Ectodermal cell (in vitro differentiated cells): ENCODE measurements at regions not wholly inside any gene's neighbourhood (a gene's known extent, or its start where the extent isn't known, plus 50 kb on each side); places are given as distances from the start of the nearest gene placed in this dataset.
"Not testable (repeated sequence)": the region's sequence is repeated elsewhere in the genome, so short reads cannot be mapped to it uniquely, and the experiment has no call there.

ENCODE experiments used
- H3K27ac ChIP-seq: 2 replicates; pipeline ENCODE4 v1.7.0; 2013; ENCODE audit warnings: mild to moderate bottlenecking, low read depth, low read length; ENCODE audit not compliant: insufficient read depth, poor library complexity, severe bottlenecking
- H3K27me3 ChIP-seq: 2 replicates; pipeline ENCODE4 v1.7.0; 2013; ENCODE audit warnings: mild to moderate bottlenecking, low read length; ENCODE audit not compliant: insufficient read depth, control insufficient read depth, poor library complexity, severe bottlenecking
- H3K36me3 ChIP-seq: one replicate; pipeline ENCODE4 v1.7.0; 2013; ENCODE audit warnings: low read length; ENCODE audit not compliant: control insufficient read depth, insufficient read depth
- H3K4me1 ChIP-seq: one replicate; pipeline ENCODE4 v1.7.0; 2013; ENCODE audit warnings: low read length; ENCODE audit not compliant: control insufficient read depth, insufficient read depth
- H3K4me3 ChIP-seq: 2 replicates; pipeline ENCODE4 v1.7.0; 2013; ENCODE audit warnings: low read depth, low read length, control low read depth; ENCODE audit not compliant: insufficient read depth
- H3K9me3 ChIP-seq: 2 replicates; pipeline ENCODE4 v1.7.0; 2013; ENCODE audit warnings: mild to moderate bottlenecking, low read length, moderate library complexity; ENCODE audit not compliant: control insufficient read depth
- WGBS, 2 experiments: methylation state at CpG; one replicate each; pipeline ENCODE4 v1.1.7; 2013; ENCODE audit warnings: missing lambda C conversion rate in 2 of 2; 5-methylcytosine and 5-hydroxymethylcytosine counted together

GRCh38 chr14:86750488-86750887 lies 1220.5 kb downstream of the FLRT2 start:
- not testable (repeated sequence) for H3K36me3 ChIP-seq, H3K27ac ChIP-seq, H3K27me3 ChIP-seq, H3K4me1 ChIP-seq, H3K4me3 ChIP-seq, H3K9me3 ChIP-seq
- 89 to 92% methylated on average over 4 of the region's 4 CpGs for WGBS, 2 experiments

- Histone ChIP-seq H3K36me3 (no peaks in the 10 kb centered on the region), H3K4me1 (no peaks in the 10 kb centered on the region), H3K27ac (no peak overlapping the region), H3K9me3 (no peaks in the 10 kb centered on the region), H3K4me3 (no peak overlapping the region), H3K27me3 (no peaks in the 10 kb centered on the region)
These were observed 1209.8 kb downstream of the FLRT2 start for GRCh38 chr14:86739761-86740160.

GRCh38 chr14:86731427-86731826 lies 1201.5 kb downstream of the FLRT2 start:
- H3K27me3 ChIP-seq, H3K9me3 ChIP-seq, H3K36me3 ChIP-seq, H3K4me1 ChIP-seq, H3K27ac ChIP-seq, H3K4me3 ChIP-seq: not testable (repeated sequence)
- WGBS, 2 experiments: 71 to 80% methylated on average over 2 of the region's 2 CpGs

DNA sequence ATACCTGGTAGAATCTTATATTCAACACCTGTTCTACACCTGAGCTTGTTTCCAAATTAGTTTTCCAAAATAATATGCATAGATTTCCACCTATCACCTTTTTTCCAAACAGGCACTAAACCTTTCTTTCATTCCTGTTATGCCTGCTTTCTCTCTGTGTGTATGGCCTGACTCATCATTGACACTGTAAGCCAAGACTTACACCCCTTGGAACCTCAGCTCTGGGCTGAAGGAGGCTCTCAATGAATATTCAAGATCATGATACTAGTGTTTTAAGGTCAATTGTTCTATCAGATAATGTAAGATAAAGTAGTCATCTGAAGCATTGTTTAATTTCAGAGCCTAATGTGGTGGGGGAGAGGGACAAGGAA lies 1193.3 kb downstream of the FLRT2 start:
- Histone ChIP-seq H3K36me3 (no peaks in the 10 kb centered on the region), H3K4me1 (no peaks in the 10 kb centered on the region), H3K4me3 (no peak overlapping the region), H3K27me3 (no peaks in the 10 kb centered on the region), H3K27ac (no peak overlapping the region), H3K9me3 (no peaks in the 10 kb centered on the region)

GRCh38 chr14:86722612-86723253 lies 1192.8 kb downstream of the FLRT2 start:
- Histone ChIP-seq H3K27me3 (no peaks in the 10 kb centered on the region), H3K4me1 (no peaks in the 10 kb centered on the region), H3K36me3 (no peaks in the 10 kb centered on the region), H3K27ac (no peak overlapping the region), H3K9me3 (no peaks in the 10 kb centered on the region), H3K4me3 (no peak overlapping the region)
- 95 to 100% methylated on average over 2 of the region's 2 CpGs for WGBS, 2 experiments

GRCh38 chr14:86714575-86714974 lies 1184.6 kb downstream of the FLRT2 start:
- no peak overlapping the region for H3K27ac ChIP-seq
- H3K4me1 ChIP-seq: no peaks in the 10 kb centered on the region
- no peaks in the 10 kb centered on the region for H3K27me3 ChIP-seq
- no peaks in the 10 kb centered on the region for H3K36me3 ChIP-seq
- no peak overlapping the region for H3K4me3 ChIP-seq
- H3K9me3 ChIP-seq: no peaks in the 10 kb centered on the region

GRCh38 chr14:86714153-86714552 lies 1184.2 kb downstream of the FLRT2 start:
- Histone ChIP-seq H3K27me3 (no peaks in the 10 kb centered on the region), H3K27ac (no peak overlapping the region), H3K36me3 (no peaks in the 10 kb centered on the region), H3K9me3 (no peaks in the 10 kb centered on the region), H3K4me1 (no peaks in the 10 kb centered on the region), H3K4me3 (no peak overlapping the region)
- 89 to 95% methylated on average over 2 of the region's 2 CpGs for WGBS, 2 experiments

GRCh38 chr14:86712727-86713126 lies 1182.8 kb downstream of the FLRT2 start:
- 64 to 65% methylated on average over 4 of the region's 4 CpGs for WGBS, 2 experiments
- no peak overlapping the region for H3K27ac ChIP-seq
- no peaks in the 10 kb centered on the region for H3K4me1 ChIP-seq

DNA sequence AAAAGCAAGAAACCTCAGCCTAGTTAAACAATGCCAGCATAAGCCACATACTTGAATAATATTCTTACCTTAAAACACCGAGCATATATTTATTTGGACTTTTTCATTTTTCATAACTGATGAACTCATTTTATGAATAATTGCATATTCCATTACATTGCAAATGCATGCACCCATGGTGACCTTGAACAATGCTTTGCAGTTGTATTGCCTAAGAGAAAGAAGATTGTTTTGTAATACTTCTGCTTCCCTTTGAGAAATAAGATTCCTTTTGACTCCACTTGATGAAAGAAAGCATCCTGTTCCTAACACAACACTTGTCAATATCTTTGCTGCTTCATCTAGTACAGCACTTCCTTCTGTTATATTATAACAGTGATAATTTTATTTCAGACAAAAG lies 1182.2 kb downstream of the FLRT2 start:
- no peak overlapping the region for H3K4me3 ChIP-seq
- H3K27me3 ChIP-seq: no peaks in the 10 kb centered on the region
- 100% methylated on average over 1 of the region's 1 CpG for WGBS, 2 experiments

More at GRCh38 chr14:86712727-86713126, 1182.8 kb downstream of the FLRT2 start:
- no peaks in the 10 kb centered on the region for H3K36me3 ChIP-seq
- no peak overlapping the region for H3K4me3 ChIP-seq
- no peaks in the 10 kb centered on the region for H3K27me3 ChIP-seq
- H3K9me3 ChIP-seq: no peaks in the 10 kb centered on the region

DNA sequence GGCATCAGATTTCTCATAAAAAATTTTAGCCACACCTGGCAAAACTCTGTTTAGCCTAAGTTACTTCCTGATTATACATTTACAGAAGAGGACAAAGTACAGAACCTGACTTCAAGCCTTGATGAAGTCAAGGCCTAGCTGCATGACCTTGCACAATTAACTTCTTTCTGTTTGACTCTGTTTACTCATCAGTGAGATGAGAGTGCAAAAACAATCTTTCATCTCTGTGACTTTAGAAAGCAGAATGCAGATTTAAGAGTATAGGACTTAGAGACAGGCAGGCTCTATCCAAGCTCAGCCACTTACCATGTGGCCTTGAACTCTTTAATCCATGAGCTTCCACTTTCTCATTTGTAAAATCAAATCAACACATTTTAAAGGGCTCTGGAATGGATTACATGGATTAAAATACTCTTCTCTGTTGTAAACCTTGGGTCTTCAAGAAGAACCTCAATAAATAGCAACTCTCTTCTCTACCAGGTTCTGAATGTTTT lies 1178.9 kb downstream of the FLRT2 start:
- H3K36me3 ChIP-seq: no peaks in the 10 kb centered on the region
- no peak overlapping the region for H3K4me3 ChIP-seq
- H3K4me1 ChIP-seq: no peaks in the 10 kb centered on the region
- H3K27ac ChIP-seq: no peak overlapping the region
- no peaks in the 10 kb centered on the region for H3K27me3 ChIP-seq
- H3K9me3 ChIP-seq: no peaks in the 10 kb centered on the region

More for the DNA sequence above, 1182.2 kb downstream of the FLRT2 start:
- H3K36me3 ChIP-seq: no peaks in the 10 kb centered on the region
- H3K9me3 ChIP-seq: no peaks in the 10 kb centered on the region
- H3K4me1 ChIP-seq: no peaks in the 10 kb centered on the region
- no peak overlapping the region for H3K27ac ChIP-seq

- no peak overlapping the region for H3K4me3 ChIP-seq
- no peaks in the 10 kb centered on the region for H3K9me3 ChIP-seq
- no peak overlapping the region for H3K27ac ChIP-seq
- H3K36me3 ChIP-seq: no peaks in the 10 kb centered on the region
- H3K4me1 ChIP-seq: no peaks in the 10 kb centered on the region
- H3K27me3 ChIP-seq: no peaks in the 10 kb centered on the region
These were observed 1177.1 kb downstream of the FLRT2 start for GRCh38 chr14:86707071-86707470.
